HepG2 (cell line): ENCODE measurements at regions not wholly inside any gene's neighbourhood (a gene's known extent, or its start where the extent isn't known, plus 50 kb on each side); places are given as distances from the start of the nearest gene placed in this dataset.

ENCODE experiments used
- ATF1 ChIP-seq: IDR thresholded peaks from 2 replicates; pipeline ENCODE4 v1.6.1; 2016; ENCODE audit warnings: mild to moderate bottlenecking, control low read depth
- CBX2 ChIP-seq, 2 experiments: fragments of 200-600 bp in 1 of 2; sonication (generic); formaldehyde crosslinking in 1 of 2; IDR thresholded peaks; 2 replicates each; pipeline versions ENCODE4 v1.7.0 to v1.8.1; 2018 to 2022; ENCODE audit warnings: low read depth in 2 of 2, low read length in 1 of 2, mild to moderate bottlenecking in 1 of 2, missing genetic modification reagents in 1 of 2
- CREM ChIP-seq, 2 experiments: sonication (generic) in 1 of 2; formaldehyde crosslinking in 1 of 2; IDR thresholded peaks; 2 replicates each; pipeline versions ENCODE4 v1.4.0 to v1.6.1; 2016 to 2020; ENCODE audit warnings: antibody characterized with exemption in 1 of 2, mild to moderate bottlenecking in 1 of 2, missing genetic modification reagents in 1 of 2
- KDM1A ChIP-seq: IDR thresholded peaks from 2 replicates; pipeline ENCODE4 v1.6.1; 2016; ENCODE audit warnings: missing compliant biosample characterization
- NCOR1 ChIP-seq: fragments of 200-600 bp; sonication (generic); IDR thresholded peaks from 2 replicates; pipeline ENCODE4 v1.7.0; 2017; ENCODE audit warnings: antibody characterized with exemption, low read length, borderline replicate concordance
- POLR2AphosphoS2 ChIP-seq: IDR thresholded peaks from 2 replicates; pipeline ENCODE4 v1.6.1; 2011; ENCODE audit warnings: low read depth, low read length, improper control_type of control experiment
- ZNF207 ChIP-seq: fragments of 450-650 bp; IDR thresholded peaks from 2 replicates; pipeline ENCODE4 v1.6.1; 2016; ENCODE audit warnings: antibody characterized with exemption, borderline replicate concordance
- TF ChIP-seq, protein P1 (sequence below): sonication (generic); formaldehyde crosslinking; IDR thresholded peaks from 2 replicates; pipeline ENCODE4 v1.5.0; 2020; ENCODE audit warnings: mild to moderate bottlenecking, missing genetic modification reagents, moderate library complexity

DNA sequence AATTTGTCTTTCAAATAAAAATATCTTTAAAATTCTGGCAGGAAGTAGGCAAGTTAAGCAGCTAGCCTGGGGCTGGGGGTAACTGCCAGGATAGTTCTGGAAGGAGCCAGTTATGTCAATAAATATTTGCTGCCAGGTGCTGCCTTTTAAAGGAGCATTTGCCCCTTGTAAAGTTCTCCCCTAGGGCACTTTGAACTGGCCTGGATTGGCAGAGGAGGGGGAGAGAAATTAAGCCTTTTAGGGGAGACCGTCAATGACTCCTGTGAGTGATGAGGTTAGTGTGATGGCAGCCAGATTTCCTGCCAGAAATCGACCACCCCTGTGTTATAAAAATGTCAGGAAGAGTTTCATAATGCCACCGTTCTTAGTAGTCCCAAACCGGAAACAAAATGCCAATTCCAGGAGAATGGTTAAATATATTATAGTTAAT lies 89.8 kb upstream of the ELL2 start:
- TF ChIP-seq ATF1 (CRISPR knock-in tag) (no peak), NCOR1 (no peak), KDM1A (CRISPR knock-in tag) (no peak), ZNF207 (no peak), CREM (IDR thresholded peaks at IDR 0.05) (no peak), CREM (CRISPR knock-in tag; IDR thresholded peaks at IDR 0.05) (no peak), CBX2 (IDR thresholded peaks at IDR 0.05; ENCODE audit: low read depth, low read length) (no peak), CBX2 (CRISPR knock-in tag; IDR thresholded peaks at IDR 0.05; ENCODE audit: low read depth) (no peak), POLR2AphosphoS2 (no peak)
- TF ChIP-seq, protein P1, sequence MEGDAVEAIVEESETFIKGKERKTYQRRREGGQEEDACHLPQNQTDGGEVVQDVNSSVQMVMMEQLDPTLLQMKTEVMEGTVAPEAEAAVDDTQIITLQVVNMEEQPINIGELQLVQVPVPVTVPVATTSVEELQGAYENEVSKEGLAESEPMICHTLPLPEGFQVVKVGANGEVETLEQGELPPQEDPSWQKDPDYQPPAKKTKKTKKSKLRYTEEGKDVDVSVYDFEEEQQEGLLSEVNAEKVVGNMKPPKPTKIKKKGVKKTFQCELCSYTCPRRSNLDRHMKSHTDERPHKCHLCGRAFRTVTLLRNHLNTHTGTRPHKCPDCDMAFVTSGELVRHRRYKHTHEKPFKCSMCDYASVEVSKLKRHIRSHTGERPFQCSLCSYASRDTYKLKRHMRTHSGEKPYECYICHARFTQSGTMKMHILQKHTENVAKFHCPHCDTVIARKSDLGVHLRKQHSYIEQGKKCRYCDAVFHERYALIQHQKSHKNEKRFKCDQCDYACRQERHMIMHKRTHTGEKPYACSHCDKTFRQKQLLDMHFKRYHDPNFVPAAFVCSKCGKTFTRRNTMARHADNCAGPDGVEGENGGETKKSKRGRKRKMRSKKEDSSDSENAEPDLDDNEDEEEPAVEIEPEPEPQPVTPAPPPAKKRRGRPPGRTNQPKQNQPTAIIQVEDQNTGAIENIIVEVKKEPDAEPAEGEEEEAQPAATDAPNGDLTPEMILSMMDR (CRISPR knock-in tag) = no peak
